Neural cell (in vitro differentiated cells): ENCODE measurements at regions not wholly inside any gene's neighbourhood (a gene's known extent, or its start where the extent isn't known, plus 50 kb on each side); places are given as distances from the start of the nearest gene placed in this dataset.

Experiments used
- H2AFZ ChIP-seq: fragments of 200-600, 300-800 bp; sonication (generic), shearing (Covaris generic); 2 replicates; pipeline ENCODE4 v1.6.0; 2014; ENCODE audit warnings: low read depth, mild to moderate bottlenecking, antibody characterized with exemption, low read length, moderate library complexity
- H3F3A ChIP-seq: fragments of 200-600 bp; shearing (Covaris generic); 2 replicates; pipeline ENCODE4 v1.6.1; 2016; ENCODE audit warnings: mild to moderate bottlenecking, moderate library complexity, mixed read lengths, antibody characterized with exemption, low read length; ENCODE audit not compliant: insufficient read depth, poor library complexity, severe bottlenecking
- H3K27ac ChIP-seq: fragments of 200-600, 300-800 bp; sonication (generic), shearing (Covaris generic); 2 replicates; pipeline ENCODE4 v1.5.1; 2014; ENCODE audit warnings: mild to moderate bottlenecking, low read length, moderate library complexity
- H3K27me3 ChIP-seq: fragments of 300-800, 200-600 bp; sonication (generic), shearing (Covaris generic); 2 replicates; pipeline ENCODE4 v1.6.0; 2014; ENCODE audit warnings: mild to moderate bottlenecking, low read depth, low read length, moderate library complexity; ENCODE audit not compliant: insufficient read depth
- H3K36me3 ChIP-seq: fragments of 300-800, 200-600 bp; sonication (generic), shearing (Covaris generic); 2 replicates; pipeline ENCODE4 v1.5.1; 2014; ENCODE audit warnings: mild to moderate bottlenecking, antibody characterized with exemption, low read length, moderate library complexity; ENCODE audit not compliant: insufficient read depth
- H3K4me2 ChIP-seq: fragments of 300-800, 200-600 bp; sonication (generic), shearing (Covaris generic); 2 replicates; pipeline ENCODE4 v1.6.0; 2014; ENCODE audit warnings: mild to moderate bottlenecking, low read length
- H3K4me3 ChIP-seq: fragments of 300-800, 200-600 bp; sonication (generic), shearing (Covaris generic); 2 replicates; pipeline ENCODE4 v1.5.1; 2014; ENCODE audit warnings: mild to moderate bottlenecking, low read length, moderate library complexity
- H3K79me2 ChIP-seq: fragments of 200-600 bp; shearing (Covaris generic); replicated peaks from 2 replicates; pipeline ENCODE4 v1.6.0; 2014; ENCODE audit warnings: mild to moderate bottlenecking, low read length, moderate library complexity; ENCODE audit not compliant: insufficient read depth
- H3K9ac ChIP-seq: fragments of 300-800, 200-600 bp; sonication (generic), shearing (Covaris generic); 2 replicates; pipeline ENCODE4 v1.6.1; 2016; ENCODE audit warnings: mild to moderate bottlenecking, low read length, mixed read lengths
- H3K9me2 ChIP-seq: fragments of 200-600 bp; shearing (Covaris generic); 2 replicates; pipeline ENCODE4 v1.6.1; 2016; ENCODE audit warnings: mild to moderate bottlenecking, low read length, mixed read lengths; ENCODE audit not compliant: insufficient read depth
- H3K9me3 ChIP-seq: fragments of 200-600, 300-800 bp; sonication (generic), shearing (Covaris generic); 2 replicates; pipeline ENCODE4 v1.6.1; 2016; ENCODE audit warnings: mild to moderate bottlenecking, mixed run types, low read length, moderate library complexity, mixed read lengths
- H4K20me1 ChIP-seq: fragments of 200-600 bp; shearing (Covaris generic); 2 replicates; pipeline ENCODE4 v1.6.1; 2016; ENCODE audit warnings: mild to moderate bottlenecking, mixed run types; ENCODE audit not compliant: insufficient read depth
- EP300 ChIP-seq: fragments of 450-650 bp; conservative IDR thresholded peaks from 2 replicates; pipeline ENCODE4 v1.6.1; 2014; ENCODE audit warnings: antibody characterized with exemption, mild to moderate bottlenecking, moderate library complexity; ENCODE audit not compliant: poor library complexity, severe bottlenecking
- EZH2 ChIP-seq: fragments of 200-600, 300-800 bp; shearing (Covaris generic), sonication (generic); IDR thresholded peaks from 2 replicates; pipeline ENCODE4 v1.6.1; 2014; ENCODE audit warnings: antibody characterized with exemption, low read length, borderline replicate concordance, mild to moderate bottlenecking; ENCODE audit not compliant: insufficient read depth, poor library complexity, severe bottlenecking
- MXI1 ChIP-seq: fragments of 450-650 bp; conservative IDR thresholded peaks from 2 replicates; pipeline ENCODE4 v1.6.1; 2014; ENCODE audit warnings: antibody characterized with exemption, mild to moderate bottlenecking; ENCODE audit not compliant: poor library complexity, severe bottlenecking
- POLR2AphosphoS5 ChIP-seq: IDR thresholded peaks from 2 replicates; pipeline ENCODE4 v1.6.1; 2012
- RAD21 ChIP-seq: fragments of 450-650 bp; conservative IDR thresholded peaks from 2 replicates; pipeline ENCODE4 v1.6.1; 2014; ENCODE audit warnings: antibody characterized with exemption, mild to moderate bottlenecking, moderate library complexity
- SMC3 ChIP-seq: fragments of 450-650 bp; conservative IDR thresholded peaks from 2 replicates; pipeline ENCODE4 v1.6.1; 2014; ENCODE audit warnings: antibody characterized with exemption, mild to moderate bottlenecking, moderate library complexity; ENCODE audit not compliant: poor library complexity
- TAF1 ChIP-seq: IDR thresholded peaks from 2 replicates; pipeline ENCODE4 v1.6.1; 2012; ENCODE audit warnings: low read depth
- TF ChIP-seq, protein P1 (sequence below): fragments of 450-650 bp; IDR thresholded peaks from 2 replicates; pipeline ENCODE4 v1.5.1; 2014; ENCODE audit warnings: antibody characterized with exemption, mild to moderate bottlenecking, moderate library complexity; ENCODE audit not compliant: poor library complexity, severe bottlenecking
- TF ChIP-seq, protein P2 (sequence below): IDR thresholded peaks from 2 replicates; pipeline ENCODE4 v1.6.1; 2012; ENCODE audit warnings: borderline replicate concordance

DNA sequence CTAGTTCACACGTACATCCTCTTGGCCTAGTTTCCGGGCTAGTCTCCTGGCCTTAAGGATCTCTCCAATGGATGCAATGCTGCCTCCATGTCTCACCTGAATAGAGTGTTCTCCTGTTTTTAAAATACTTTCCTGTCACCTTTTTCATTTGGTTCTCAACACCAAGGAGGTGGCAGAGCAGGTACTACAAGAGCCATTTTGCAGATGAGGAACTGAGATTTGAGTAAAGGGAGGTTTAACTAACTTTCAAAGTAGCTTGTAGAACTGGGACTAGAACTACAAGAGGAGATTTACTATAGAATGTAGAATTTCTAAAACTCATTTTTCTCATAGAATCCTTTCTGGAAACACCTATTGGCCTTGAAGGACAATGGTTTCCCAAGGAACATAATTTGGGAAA is 97.6 kb upstream of the AP1S2 start:
- no peaks in the 10 kb centered on the region for H3K27me3 ChIP-seq
- no peaks in the 10 kb centered on the region for H3K9me2 ChIP-seq
- H3K4me3 ChIP-seq, result no peak overlapping the region
- H3K27ac ChIP-seq, result no peak overlapping the region
- no peaks in the 10 kb centered on the region for H3K36me3 ChIP-seq
- no peaks in the 10 kb centered on the region for H3K79me2 ChIP-seq
- H3K9me3 ChIP-seq, result no peaks in the 10 kb centered on the region
- TF ChIP-seq, protein P1, sequence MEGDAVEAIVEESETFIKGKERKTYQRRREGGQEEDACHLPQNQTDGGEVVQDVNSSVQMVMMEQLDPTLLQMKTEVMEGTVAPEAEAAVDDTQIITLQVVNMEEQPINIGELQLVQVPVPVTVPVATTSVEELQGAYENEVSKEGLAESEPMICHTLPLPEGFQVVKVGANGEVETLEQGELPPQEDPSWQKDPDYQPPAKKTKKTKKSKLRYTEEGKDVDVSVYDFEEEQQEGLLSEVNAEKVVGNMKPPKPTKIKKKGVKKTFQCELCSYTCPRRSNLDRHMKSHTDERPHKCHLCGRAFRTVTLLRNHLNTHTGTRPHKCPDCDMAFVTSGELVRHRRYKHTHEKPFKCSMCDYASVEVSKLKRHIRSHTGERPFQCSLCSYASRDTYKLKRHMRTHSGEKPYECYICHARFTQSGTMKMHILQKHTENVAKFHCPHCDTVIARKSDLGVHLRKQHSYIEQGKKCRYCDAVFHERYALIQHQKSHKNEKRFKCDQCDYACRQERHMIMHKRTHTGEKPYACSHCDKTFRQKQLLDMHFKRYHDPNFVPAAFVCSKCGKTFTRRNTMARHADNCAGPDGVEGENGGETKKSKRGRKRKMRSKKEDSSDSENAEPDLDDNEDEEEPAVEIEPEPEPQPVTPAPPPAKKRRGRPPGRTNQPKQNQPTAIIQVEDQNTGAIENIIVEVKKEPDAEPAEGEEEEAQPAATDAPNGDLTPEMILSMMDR, result no peak
- TF ChIP-seq POLR2AphosphoS5 (no peak), EP300 (no peak), RAD21 (no peak), MXI1 (no peak), TAF1 (no peak), EZH2 (no peak), SMC3 (no peak)
- TF ChIP-seq, protein P2, sequence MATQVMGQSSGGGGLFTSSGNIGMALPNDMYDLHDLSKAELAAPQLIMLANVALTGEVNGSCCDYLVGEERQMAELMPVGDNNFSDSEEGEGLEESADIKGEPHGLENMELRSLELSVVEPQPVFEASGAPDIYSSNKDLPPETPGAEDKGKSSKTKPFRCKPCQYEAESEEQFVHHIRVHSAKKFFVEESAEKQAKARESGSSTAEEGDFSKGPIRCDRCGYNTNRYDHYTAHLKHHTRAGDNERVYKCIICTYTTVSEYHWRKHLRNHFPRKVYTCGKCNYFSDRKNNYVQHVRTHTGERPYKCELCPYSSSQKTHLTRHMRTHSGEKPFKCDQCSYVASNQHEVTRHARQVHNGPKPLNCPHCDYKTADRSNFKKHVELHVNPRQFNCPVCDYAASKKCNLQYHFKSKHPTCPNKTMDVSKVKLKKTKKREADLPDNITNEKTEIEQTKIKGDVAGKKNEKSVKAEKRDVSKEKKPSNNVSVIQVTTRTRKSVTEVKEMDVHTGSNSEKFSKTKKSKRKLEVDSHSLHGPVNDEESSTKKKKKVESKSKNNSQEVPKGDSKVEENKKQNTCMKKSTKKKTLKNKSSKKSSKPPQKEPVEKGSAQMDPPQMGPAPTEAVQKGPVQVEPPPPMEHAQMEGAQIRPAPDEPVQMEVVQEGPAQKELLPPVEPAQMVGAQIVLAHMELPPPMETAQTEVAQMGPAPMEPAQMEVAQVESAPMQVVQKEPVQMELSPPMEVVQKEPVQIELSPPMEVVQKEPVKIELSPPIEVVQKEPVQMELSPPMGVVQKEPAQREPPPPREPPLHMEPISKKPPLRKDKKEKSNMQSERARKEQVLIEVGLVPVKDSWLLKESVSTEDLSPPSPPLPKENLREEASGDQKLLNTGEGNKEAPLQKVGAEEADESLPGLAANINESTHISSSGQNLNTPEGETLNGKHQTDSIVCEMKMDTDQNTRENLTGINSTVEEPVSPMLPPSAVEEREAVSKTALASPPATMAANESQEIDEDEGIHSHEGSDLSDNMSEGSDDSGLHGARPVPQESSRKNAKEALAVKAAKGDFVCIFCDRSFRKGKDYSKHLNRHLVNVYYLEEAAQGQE, result no peak
- H3K9ac ChIP-seq, result no peak overlapping the region
- H4K20me1 ChIP-seq, result no peaks in the 10 kb centered on the region
- no peak overlapping the region for H2AFZ ChIP-seq
- H3F3A ChIP-seq, result no peaks in the 10 kb centered on the region
- H3K4me2 ChIP-seq, result no peak overlapping the region

DNA sequence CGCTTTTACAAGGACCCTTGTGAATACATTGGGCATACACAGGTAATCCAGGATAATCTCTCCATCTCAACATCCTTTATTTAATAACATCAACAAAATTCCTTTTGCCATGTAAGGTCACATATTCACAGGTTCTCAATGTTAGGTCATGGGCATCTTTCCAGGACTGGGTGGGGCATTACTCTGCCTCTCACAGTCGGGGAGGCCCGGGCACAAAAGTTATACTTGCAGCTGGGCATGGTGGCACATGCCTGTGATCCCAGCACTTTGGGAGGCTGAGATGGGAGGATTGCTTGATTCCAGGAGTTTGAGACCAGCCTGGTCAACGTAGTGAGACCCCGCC is 93.7 kb upstream of the AP1S2 start:
- H3K9me2 ChIP-seq, result no peaks in the 10 kb centered on the region
- no peak overlapping the region for H3K9ac ChIP-seq
- H3K27ac ChIP-seq, result no peak overlapping the region
- H3K9me3 ChIP-seq, result no peaks in the 10 kb centered on the region
- H3K36me3 ChIP-seq, result no peaks in the 10 kb centered on the region
- no peaks in the 10 kb centered on the region for H3K27me3 ChIP-seq
- H3K4me2 ChIP-seq, result no peak overlapping the region
- no peak overlapping the region for H2AFZ ChIP-seq
- H3F3A ChIP-seq, result no peaks in the 10 kb centered on the region
- TF ChIP-seq MXI1, result no peak
- no peak for TF ChIP-seq EP300
- no peak for TF ChIP-seq RAD21
- TF ChIP-seq, protein P2, result no peak
- no peak for TF ChIP-seq TAF1
- TF ChIP-seq, protein P1, result no peak
- no peak for TF ChIP-seq POLR2AphosphoS5
- TF ChIP-seq EZH2, result no peak
- no peak for TF ChIP-seq SMC3
- no peaks in the 10 kb centered on the region for H4K20me1 ChIP-seq
- no peaks in the 10 kb centered on the region for H3K79me2 ChIP-seq
- no peak overlapping the region for H3K4me3 ChIP-seq
